Breast epithelium (tissue), 4 donors: ENCODE measurements at regions not wholly inside any gene's neighbourhood (a gene's known extent, or its start where the extent isn't known, plus 50 kb on each side); places are given as distances from the start of the nearest gene placed in this dataset.

Source experiments
- DNase-seq, 2 donors: peaks; one replicate each; pipeline ENCODE4 v3.0.0-alpha.2; 2019; ENCODE audit warnings: low spot score in 2 of 2
- H3K27ac ChIP-seq, 2 donors: fragments of 200-600 bp; sonication (generic) in 1 of 2; one replicate each; pipeline ENCODE4 v1.5.1; 2016 to 2019; ENCODE audit warnings: mild to moderate bottlenecking in 1 of 2
- H3K27me3 ChIP-seq, 2 donors: fragments of 200-600 bp; sonication (generic) in 1 of 2; one replicate each; pipeline versions ENCODE4 v1.5.1 to v1.6.0; 2017 to 2019; ENCODE audit warnings: control low read depth in 1 of 2, mild to moderate bottlenecking in 1 of 2
- H3K36me3 ChIP-seq: fragments of 200-600 bp; one replicate; pipeline ENCODE4 v1.5.1; 2019
- H3K4me1 ChIP-seq, 2 donors: fragments of 200-600 bp; sonication (generic); one replicate each; pipeline ENCODE4 v1.5.1; 2016 to 2019; ENCODE audit warnings: control low read depth in 1 of 2
- H3K4me3 ChIP-seq, 3 donors: fragments of 200-600 bp; sonication (generic); 1 replicate in 2 of 3; 2 replicates in 1 of 3; pipeline ENCODE4 v1.5.1; 2016 to 2019; ENCODE audit warnings: mild to moderate bottlenecking in 3 of 3, moderate library complexity in 2 of 3
- H3K9me3 ChIP-seq, 2 donors: fragments of 200-600 bp; sonication (generic) in 1 of 2; one replicate each; pipeline ENCODE4 v1.5.1; 2016 to 2019; ENCODE audit warnings: control low read depth in 1 of 2
- CTCF ChIP-seq, 3 donors: fragments of 450-650 bp; IDR thresholded peaks; one replicate each; pipeline ENCODE4 v1.5.1; 2016 to 2017; ENCODE audit warnings: antibody characterized with exemption in 3 of 3, mild to moderate bottlenecking in 3 of 3, moderate library complexity in 3 of 3
- POLR2A ChIP-seq: fragments of 450-650 bp; IDR thresholded peaks from one replicate; pipeline ENCODE4 v1.6.1; 2016; ENCODE audit warnings: antibody characterized with exemption, mild to moderate bottlenecking, moderate library complexity
- POLR2AphosphoS5 ChIP-seq, 3 donors: sonication (generic); formaldehyde crosslinking; IDR thresholded peaks; one replicate each; pipeline ENCODE4 v1.6.1; 2017; ENCODE audit warnings: antibody characterized with exemption in 3 of 3
- intact Hi-C: fragments of 100-400 bp; cut with DNase I; formaldehyde crosslinking; loops from one replicate; pipeline ENCODE4 v1.15.1; 2023; ENCODE audit warnings: low total_unique reads

- TF ChIP-seq POLR2AphosphoS5 (IDR thresholded peaks at IDR 0.05): no peak
- no peak for TF ChIP-seq POLR2A
- no peak for TF ChIP-seq CTCF (IDR thresholded peaks at IDR 0.05)
- Histone ChIP-seq H3K4me3 (no peak overlapping the region), H3K4me1 (no peaks in the 10 kb centered on the region), H3K36me3 (no peaks in the 10 kb centered on the region), H3K9me3 (no peaks in the 10 kb centered on the region), H3K27me3 (no peaks in the 10 kb centered on the region), H3K27ac (no peak overlapping the region)
- intact Hi-C loops: no loop called here
- DNase-seq: no peak
These were observed 106.7 kb upstream of the VWC2 start for GRCh38 chr7:49666764-49667163.

GRCh38 chr7:49669285-49669684, 104.2 kb upstream of the VWC2 start:
- intact Hi-C loops: no loop called here
- Histone ChIP-seq H3K9me3 (no peaks in the 10 kb centered on the region), H3K36me3 (no peaks in the 10 kb centered on the region), H3K4me1 (no peaks in the 10 kb centered on the region), H3K4me3 (no peak overlapping the region), H3K27ac (no peak overlapping the region), H3K27me3 (no peaks in the 10 kb centered on the region)
- TF ChIP-seq CTCF (IDR thresholded peaks at IDR 0.05): no peak
- TF ChIP-seq POLR2AphosphoS5 (IDR thresholded peaks at IDR 0.05): no peak
- no peak for TF ChIP-seq POLR2A
- DNase-seq: no peak

- Histone ChIP-seq H3K9me3 (no peaks in the 10 kb centered on the region), H3K27ac (no peak overlapping the region), H3K4me3 (no peak overlapping the region), H3K4me1 (no peaks in the 10 kb centered on the region), H3K36me3 (no peaks in the 10 kb centered on the region), H3K27me3 (no peaks in the 10 kb centered on the region)
- intact Hi-C loops: no loop called here
- TF ChIP-seq CTCF (IDR thresholded peaks at IDR 0.05) (no peak), POLR2A (no peak), POLR2AphosphoS5 (IDR thresholded peaks at IDR 0.05) (no peak)
- DNase-seq: no peak
These were observed 103.7 kb upstream of the VWC2 start for GRCh38 chr7:49669692-49670260.

GRCh38 chr7:49670991-49671390, 102.4 kb upstream of the VWC2 start:
- Histone ChIP-seq H3K9me3 (no peaks in the 10 kb centered on the region), H3K27me3 (no peaks in the 10 kb centered on the region), H3K4me3 (no peak overlapping the region), H3K4me1 (no peaks in the 10 kb centered on the region), H3K27ac (no peak overlapping the region), H3K36me3 (no peaks in the 10 kb centered on the region)
- no peak for DNase-seq
- intact Hi-C loops: no loop called here
- TF ChIP-seq POLR2AphosphoS5 (IDR thresholded peaks at IDR 0.05) (no peak), POLR2A (no peak), CTCF (IDR thresholded peaks at IDR 0.05) (no peak)

GRCh38 chr7:49692516-49692915, 80.9 kb upstream of the VWC2 start:
- Histone ChIP-seq H3K4me3 (no peak overlapping the region), H3K9me3 (no peaks in the 10 kb centered on the region), H3K27me3 (no peaks in the 10 kb centered on the region), H3K4me1 (no peaks in the 10 kb centered on the region), H3K27ac (no peak overlapping the region), H3K36me3 (no peaks in the 10 kb centered on the region)
- intact Hi-C loops: no loop called here
- TF ChIP-seq CTCF (IDR thresholded peaks at IDR 0.05): no peak
- TF ChIP-seq POLR2A: no peak
- no peak for TF ChIP-seq POLR2AphosphoS5 (IDR thresholded peaks at IDR 0.05)
- no peak for DNase-seq
